SK-N-SH treated with all-trans-retinoic acid at 6 μM for 48 hours (cell line): ENCODE measurements at regions not wholly inside any gene's neighbourhood (a gene's known extent, or its start where the extent isn't known, plus 50 kb on each side); places are given as distances from the start of the nearest gene placed in this dataset.

ENCODE experiments used
- ATAC-seq: fragments of 200-7000 bp; cut with Tn5 transposase; 3 replicates; pipeline ENCODE4 v1.9.1; 2020; ENCODE audit warnings: mild to moderate bottlenecking, moderate library complexity
- ARNTL ChIP-seq: fragments of 450-650 bp; formaldehyde crosslinking; IDR thresholded peaks from 2 replicates; pipeline ENCODE4 v1.5.0; 2020; ENCODE audit warnings: low read depth, mild to moderate bottlenecking, moderate library complexity, borderline replicate concordance
- BACH2 ChIP-seq: fragments of 250-450 bp; sonication (Bioruptor Pico); IDR thresholded peaks from 2 replicates; pipeline ENCODE4 v1.9.0; 2021; ENCODE audit warnings: mild to moderate bottlenecking, borderline replicate concordance
- CREB5 ChIP-seq: fragments of 250-450 bp; sonication (Bioruptor Pico); IDR thresholded peaks from 2 replicates; pipeline ENCODE4 v1.5.1; 2020; ENCODE audit warnings: low read depth, mild to moderate bottlenecking, moderate library complexity
- ESRRG ChIP-seq: fragments of 250-450 bp; sonication (Bioruptor Pico); IDR thresholded peaks from 2 replicates; pipeline ENCODE4 v1.6.1; 2021; ENCODE audit warnings: mild to moderate bottlenecking
- GLIS3 ChIP-seq: fragments of 250-450 bp; sonication (Bioruptor Pico); IDR thresholded peaks from 2 replicates; pipeline ENCODE4 v1.5.0; 2020; ENCODE audit warnings: mild to moderate bottlenecking, moderate library complexity
- ISL1 ChIP-seq: fragments of 250-450 bp; sonication (Bioruptor Pico); IDR thresholded peaks from 2 replicates; pipeline ENCODE4 v2.1.2; 2022; ENCODE audit warnings: mild to moderate bottlenecking, moderate library complexity
- OSR1 ChIP-seq: fragments of 250-450 bp; sonication (Bioruptor Pico); IDR thresholded peaks from 2 replicates; pipeline ENCODE4 v1.8.0; 2022; ENCODE audit warnings: moderate library complexity, mild to moderate bottlenecking, inconsistent platforms
- PPARA ChIP-seq: fragments of 250-450 bp; sonication (Bioruptor Pico); IDR thresholded peaks from 2 replicates; pipeline ENCODE4 v1.5.0; 2020; ENCODE audit warnings: mild to moderate bottlenecking, borderline replicate concordance
- RARB ChIP-seq: fragments of 250-450 bp; sonication (Bioruptor Pico); IDR thresholded peaks from 2 replicates; pipeline ENCODE4 v1.8.0; 2021; ENCODE audit warnings: mild to moderate bottlenecking, moderate library complexity
- SNAI2 ChIP-seq: fragments of 250-450 bp; sonication (Bioruptor Pico); IDR thresholded peaks from 2 replicates; pipeline ENCODE4 v1.5.0; 2020; ENCODE audit warnings: mild to moderate bottlenecking, moderate library complexity
- TOX ChIP-seq: fragments of 250-450 bp; sonication (Bioruptor Pico); IDR thresholded peaks from 2 replicates; pipeline ENCODE4 v1.8.0; 2021; ENCODE audit warnings: mild to moderate bottlenecking, moderate library complexity, borderline replicate concordance
- ZC3H10 ChIP-seq: fragments of 250-450 bp; sonication (Bioruptor Pico); IDR thresholded peaks from 2 replicates; pipeline ENCODE4 v1.5.1; 2021; ENCODE audit warnings: mild to moderate bottlenecking, moderate library complexity
- ZFP3 ChIP-seq: fragments of 250-450 bp; sonication (Bioruptor Pico); IDR thresholded peaks from 2 replicates; pipeline ENCODE4 v1.5.0; 2020; ENCODE audit warnings: mild to moderate bottlenecking, moderate library complexity
- ZFP30 ChIP-seq: fragments of 450-650 bp; formaldehyde crosslinking; IDR thresholded peaks from 2 replicates; pipeline ENCODE4 v1.5.0; 2022; ENCODE audit warnings: mild to moderate bottlenecking, moderate library complexity
- ZNF565 ChIP-seq: fragments of 450-650 bp; formaldehyde crosslinking; conservative IDR thresholded peaks from 2 replicates; pipeline ENCODE4 v1.5.0; 2020; ENCODE audit warnings: low read depth, mild to moderate bottlenecking, moderate library complexity
- ZNF70 ChIP-seq: fragments of 450-650 bp; formaldehyde crosslinking; IDR thresholded peaks from 2 replicates; pipeline ENCODE4 v1.5.0; 2020; ENCODE audit warnings: mild to moderate bottlenecking, moderate library complexity
- ZNF8 ChIP-seq: fragments of 450-650 bp; formaldehyde crosslinking; IDR thresholded peaks from 2 replicates; pipeline ENCODE4 v1.5.0; 2020; ENCODE audit warnings: mild to moderate bottlenecking, moderate library complexity
- TF ChIP-seq, protein P1 (sequence below): fragments of 250-450 bp; sonication (Bioruptor Pico); IDR thresholded peaks from 2 replicates; pipeline ENCODE4 v1.8.0; 2020; ENCODE audit warnings: mild to moderate bottlenecking, moderate library complexity, borderline replicate concordance
- TF ChIP-seq, protein P2 (sequence below): fragments of 250-450 bp; sonication (Bioruptor Pico); IDR thresholded peaks from 2 replicates; pipeline ENCODE4 v1.8.0; 2021; ENCODE audit warnings: low read depth, mild to moderate bottlenecking, moderate library complexity, borderline replicate concordance
- TF ChIP-seq, protein P3 (sequence below): fragments of 250-450 bp; sonication (Bioruptor Pico); IDR thresholded peaks from 2 replicates; pipeline ENCODE4 v1.5.0; 2020; ENCODE audit warnings: mild to moderate bottlenecking, moderate library complexity
- TF ChIP-seq, protein P4 (sequence below): fragments of 250-450 bp; sonication (Bioruptor Pico); IDR thresholded peaks from 2 replicates; pipeline ENCODE4 v1.5.1; 2021; ENCODE audit warnings: mild to moderate bottlenecking, moderate library complexity

DNA sequence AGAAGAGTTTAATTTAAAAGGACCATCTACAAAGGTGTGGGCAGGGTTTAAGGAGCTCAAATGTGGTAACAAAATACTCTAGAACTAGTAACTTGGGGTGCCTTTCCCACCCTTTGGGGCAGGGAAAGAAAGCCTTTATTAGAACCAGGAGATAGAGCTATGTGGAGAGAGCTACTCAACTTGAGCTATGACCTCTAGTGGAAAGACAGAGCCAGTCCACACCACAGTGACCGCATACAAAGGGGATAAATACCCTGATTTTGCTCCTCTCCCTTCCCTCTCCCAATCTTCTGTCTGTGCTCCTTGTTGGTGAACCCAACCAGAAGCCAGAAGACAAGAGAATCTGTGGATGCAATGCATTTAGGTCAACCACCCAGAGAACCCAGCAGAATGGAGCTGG is 54.4 kb upstream of the JAK1 start:
- ATAC-seq: peak; percentile 86
- TF ChIP-seq CREB5 (CRISPR knock-in tag): no peak
- TF ChIP-seq ZNF70 (CRISPR knock-in tag): no peak
- no peak for TF ChIP-seq BACH2 (CRISPR knock-in tag)
- no peak for TF ChIP-seq ZNF565 (CRISPR knock-in tag)
- TF ChIP-seq GLIS3 (CRISPR knock-in tag): no peak
- TF ChIP-seq, protein P1, sequence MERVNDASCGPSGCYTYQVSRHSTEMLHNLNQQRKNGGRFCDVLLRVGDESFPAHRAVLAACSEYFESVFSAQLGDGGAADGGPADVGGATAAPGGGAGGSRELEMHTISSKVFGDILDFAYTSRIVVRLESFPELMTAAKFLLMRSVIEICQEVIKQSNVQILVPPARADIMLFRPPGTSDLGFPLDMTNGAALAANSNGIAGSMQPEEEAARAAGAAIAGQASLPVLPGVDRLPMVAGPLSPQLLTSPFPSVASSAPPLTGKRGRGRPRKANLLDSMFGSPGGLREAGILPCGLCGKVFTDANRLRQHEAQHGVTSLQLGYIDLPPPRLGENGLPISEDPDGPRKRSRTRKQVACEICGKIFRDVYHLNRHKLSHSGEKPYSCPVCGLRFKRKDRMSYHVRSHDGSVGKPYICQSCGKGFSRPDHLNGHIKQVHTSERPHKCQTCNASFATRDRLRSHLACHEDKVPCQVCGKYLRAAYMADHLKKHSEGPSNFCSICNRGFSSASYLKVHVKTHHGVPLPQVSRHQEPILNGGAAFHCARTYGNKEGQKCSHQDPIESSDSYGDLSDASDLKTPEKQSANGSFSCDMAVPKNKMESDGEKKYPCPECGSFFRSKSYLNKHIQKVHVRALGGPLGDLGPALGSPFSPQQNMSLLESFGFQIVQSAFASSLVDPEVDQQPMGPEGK (CRISPR knock-in tag): no peak
- TF ChIP-seq, protein P2, sequence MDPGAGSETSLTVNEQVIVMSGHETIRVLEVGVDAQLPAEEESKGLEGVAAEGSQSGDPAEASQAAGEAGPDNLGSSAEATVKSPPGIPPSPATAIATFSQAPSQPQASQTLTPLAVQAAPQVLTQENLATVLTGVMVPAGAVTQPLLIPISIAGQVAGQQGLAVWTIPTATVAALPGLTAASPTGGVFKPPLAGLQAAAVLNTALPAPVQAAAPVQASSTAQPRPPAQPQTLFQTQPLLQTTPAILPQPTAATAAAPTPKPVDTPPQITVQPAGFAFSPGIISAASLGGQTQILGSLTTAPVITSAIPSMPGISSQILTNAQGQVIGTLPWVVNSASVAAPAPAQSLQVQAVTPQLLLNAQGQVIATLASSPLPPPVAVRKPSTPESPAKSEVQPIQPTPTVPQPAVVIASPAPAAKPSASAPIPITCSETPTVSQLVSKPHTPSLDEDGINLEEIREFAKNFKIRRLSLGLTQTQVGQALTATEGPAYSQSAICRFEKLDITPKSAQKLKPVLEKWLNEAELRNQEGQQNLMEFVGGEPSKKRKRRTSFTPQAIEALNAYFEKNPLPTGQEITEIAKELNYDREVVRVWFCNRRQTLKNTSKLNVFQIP (CRISPR knock-in tag): no peak
- no peak for TF ChIP-seq ZNF8 (CRISPR knock-in tag)
- no peak for TF ChIP-seq ZFP30
- no peak for TF ChIP-seq SNAI2 (CRISPR knock-in tag)
- TF ChIP-seq TOX (CRISPR knock-in tag): no peak
- TF ChIP-seq PPARA (CRISPR knock-in tag): no peak
- TF ChIP-seq, protein P3, sequence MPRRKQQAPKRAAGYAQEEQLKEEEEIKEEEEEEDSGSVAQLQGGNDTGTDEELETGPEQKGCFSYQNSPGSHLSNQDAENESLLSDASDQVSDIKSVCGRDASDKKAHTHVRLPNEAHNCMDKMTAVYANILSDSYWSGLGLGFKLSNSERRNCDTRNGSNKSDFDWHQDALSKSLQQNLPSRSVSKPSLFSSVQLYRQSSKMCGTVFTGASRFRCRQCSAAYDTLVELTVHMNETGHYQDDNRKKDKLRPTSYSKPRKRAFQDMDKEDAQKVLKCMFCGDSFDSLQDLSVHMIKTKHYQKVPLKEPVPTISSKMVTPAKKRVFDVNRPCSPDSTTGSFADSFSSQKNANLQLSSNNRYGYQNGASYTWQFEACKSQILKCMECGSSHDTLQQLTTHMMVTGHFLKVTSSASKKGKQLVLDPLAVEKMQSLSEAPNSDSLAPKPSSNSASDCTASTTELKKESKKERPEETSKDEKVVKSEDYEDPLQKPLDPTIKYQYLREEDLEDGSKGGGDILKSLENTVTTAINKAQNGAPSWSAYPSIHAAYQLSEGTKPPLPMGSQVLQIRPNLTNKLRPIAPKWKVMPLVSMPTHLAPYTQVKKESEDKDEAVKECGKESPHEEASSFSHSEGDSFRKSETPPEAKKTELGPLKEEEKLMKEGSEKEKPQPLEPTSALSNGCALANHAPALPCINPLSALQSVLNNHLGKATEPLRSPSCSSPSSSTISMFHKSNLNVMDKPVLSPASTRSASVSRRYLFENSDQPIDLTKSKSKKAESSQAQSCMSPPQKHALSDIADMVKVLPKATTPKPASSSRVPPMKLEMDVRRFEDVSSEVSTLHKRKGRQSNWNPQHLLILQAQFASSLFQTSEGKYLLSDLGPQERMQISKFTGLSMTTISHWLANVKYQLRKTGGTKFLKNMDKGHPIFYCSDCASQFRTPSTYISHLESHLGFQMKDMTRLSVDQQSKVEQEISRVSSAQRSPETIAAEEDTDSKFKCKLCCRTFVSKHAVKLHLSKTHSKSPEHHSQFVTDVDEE (CRISPR knock-in tag): no peak
- TF ChIP-seq RARB: no peak
- TF ChIP-seq ESRRG (CRISPR knock-in tag): no peak
- TF ChIP-seq, protein P4, sequence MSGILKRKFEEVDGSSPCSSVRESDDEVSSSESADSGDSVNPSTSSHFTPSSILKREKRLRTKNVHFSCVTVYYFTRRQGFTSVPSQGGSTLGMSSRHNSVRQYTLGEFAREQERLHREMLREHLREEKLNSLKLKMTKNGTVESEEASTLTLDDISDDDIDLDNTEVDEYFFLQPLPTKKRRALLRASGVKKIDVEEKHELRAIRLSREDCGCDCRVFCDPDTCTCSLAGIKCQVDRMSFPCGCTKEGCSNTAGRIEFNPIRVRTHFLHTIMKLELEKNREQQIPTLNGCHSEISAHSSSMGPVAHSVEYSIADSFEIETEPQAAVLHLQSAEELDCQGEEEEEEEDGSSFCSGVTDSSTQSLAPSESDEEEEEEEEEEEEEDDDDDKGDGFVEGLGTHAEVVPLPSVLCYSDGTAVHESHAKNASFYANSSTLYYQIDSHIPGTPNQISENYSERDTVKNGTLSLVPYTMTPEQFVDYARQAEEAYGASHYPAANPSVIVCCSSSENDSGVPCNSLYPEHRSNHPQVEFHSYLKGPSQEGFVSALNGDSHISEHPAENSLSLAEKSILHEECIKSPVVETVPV (CRISPR knock-in tag): no peak

GRCh38 chr1:65021795-65022194 is 55.4 kb upstream of the JAK1 start:
- TF ChIP-seq OSR1 (CRISPR knock-in tag) (no peak), TOX (CRISPR knock-in tag) (no peak), GLIS3 (CRISPR knock-in tag) (no peak), ESRRG (CRISPR knock-in tag) (no peak), ZFP3 (CRISPR knock-in tag) (no peak), SNAI2 (CRISPR knock-in tag) (no peak), ZC3H10 (CRISPR knock-in tag) (no peak)
- no peak for ATAC-seq

DNA sequence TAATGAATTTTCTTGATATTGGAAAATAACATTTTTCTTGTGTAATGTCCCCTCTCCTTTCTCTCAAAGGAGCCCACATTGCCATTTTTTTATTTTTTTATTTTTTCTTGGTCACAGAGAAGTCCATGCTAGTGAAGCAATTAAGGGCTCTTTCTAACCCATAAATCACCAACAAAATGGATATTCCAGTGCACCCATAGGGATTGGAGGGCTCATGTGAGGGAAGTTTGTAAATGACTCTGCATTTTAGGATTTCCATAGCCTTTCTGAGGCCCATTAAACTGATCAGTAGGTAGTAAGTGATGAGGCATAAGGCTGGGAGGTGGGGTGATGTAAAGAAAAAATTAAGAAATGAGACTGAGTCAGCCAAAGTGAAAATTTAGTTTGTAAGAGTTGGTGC is 55.9 kb upstream of the JAK1 start:
- ATAC-seq: no peak
- TF ChIP-seq GLIS3 (CRISPR knock-in tag) (no peak), TOX (CRISPR knock-in tag) (no peak), ZFP3 (CRISPR knock-in tag) (no peak), OSR1 (CRISPR knock-in tag) (no peak), ISL1 (CRISPR knock-in tag) (no peak), RARB (no peak), ZNF70 (CRISPR knock-in tag) (no peak), ZC3H10 (CRISPR knock-in tag) (no peak), ARNTL (no peak), SNAI2 (CRISPR knock-in tag) (no peak), ZFP30 (no peak), BACH2 (CRISPR knock-in tag) (no peak)
- TF ChIP-seq, protein P3 (CRISPR knock-in tag): no peak
- TF ChIP-seq, protein P4 (CRISPR knock-in tag): no peak
- TF ChIP-seq, protein P1 (CRISPR knock-in tag): no peak
- TF ChIP-seq, all 23 proteins: peak for 0
